ENCODE measurements at regions not wholly inside any gene's neighbourhood (a gene's known extent, or its start where the extent isn't known, plus 50 kb on each side); places are given as distances from the start of the nearest gene placed in this dataset.

DNA sequence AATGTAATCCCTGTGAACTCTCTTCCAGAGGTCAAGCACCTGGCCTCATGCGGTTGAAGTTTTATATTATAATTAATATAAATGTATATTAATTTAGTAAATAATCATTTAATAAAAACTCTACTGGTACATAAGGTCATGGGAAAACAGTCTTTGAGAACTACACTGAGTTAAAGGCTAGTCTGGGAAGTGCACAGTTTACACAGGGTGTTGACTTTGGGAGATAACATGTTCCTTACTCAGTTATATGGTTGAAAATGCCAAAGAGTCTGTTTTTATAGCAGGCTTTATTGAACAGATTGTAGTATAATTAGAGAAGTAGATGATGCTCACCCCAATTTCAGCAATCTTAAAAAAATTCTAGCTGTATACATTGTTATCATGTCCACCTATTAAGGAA, 735.9 kb downstream of the GATA3 start:
- TF ChIP-seq POLR2A (IDR thresholded peaks at IDR 0.05; ENCODE audit: low read length) (no peak), GATA1 (IDR thresholded peaks at IDR 0.05; ENCODE audit: low read depth, low read length) (no peak)
